ENCODE measurements at regions not wholly inside any gene's neighbourhood (a gene's known extent, or its start where the extent isn't known, plus 50 kb on each side); places are given as distances from the start of the nearest gene placed in this dataset.

DNA sequence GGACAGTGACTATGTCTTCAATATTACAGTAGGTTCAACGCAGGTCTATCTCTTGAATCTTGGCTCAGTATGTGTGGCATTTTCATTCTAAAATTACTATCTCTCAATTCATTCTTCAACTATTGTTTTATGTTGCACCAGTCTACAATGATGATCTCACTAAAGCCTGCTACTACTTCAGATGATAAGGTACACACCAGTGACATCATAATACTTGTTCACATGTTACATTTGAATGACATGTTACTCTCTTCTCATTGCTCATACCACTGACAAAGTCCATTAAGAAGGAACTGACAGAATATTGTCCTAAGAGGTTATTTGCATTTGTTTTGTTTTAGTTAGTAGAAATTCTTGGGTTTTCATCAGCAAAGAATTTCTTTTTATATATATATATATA is 165.2 kb upstream of the ST8SIA4 start:
- TF ChIP-seq, protein P1, sequence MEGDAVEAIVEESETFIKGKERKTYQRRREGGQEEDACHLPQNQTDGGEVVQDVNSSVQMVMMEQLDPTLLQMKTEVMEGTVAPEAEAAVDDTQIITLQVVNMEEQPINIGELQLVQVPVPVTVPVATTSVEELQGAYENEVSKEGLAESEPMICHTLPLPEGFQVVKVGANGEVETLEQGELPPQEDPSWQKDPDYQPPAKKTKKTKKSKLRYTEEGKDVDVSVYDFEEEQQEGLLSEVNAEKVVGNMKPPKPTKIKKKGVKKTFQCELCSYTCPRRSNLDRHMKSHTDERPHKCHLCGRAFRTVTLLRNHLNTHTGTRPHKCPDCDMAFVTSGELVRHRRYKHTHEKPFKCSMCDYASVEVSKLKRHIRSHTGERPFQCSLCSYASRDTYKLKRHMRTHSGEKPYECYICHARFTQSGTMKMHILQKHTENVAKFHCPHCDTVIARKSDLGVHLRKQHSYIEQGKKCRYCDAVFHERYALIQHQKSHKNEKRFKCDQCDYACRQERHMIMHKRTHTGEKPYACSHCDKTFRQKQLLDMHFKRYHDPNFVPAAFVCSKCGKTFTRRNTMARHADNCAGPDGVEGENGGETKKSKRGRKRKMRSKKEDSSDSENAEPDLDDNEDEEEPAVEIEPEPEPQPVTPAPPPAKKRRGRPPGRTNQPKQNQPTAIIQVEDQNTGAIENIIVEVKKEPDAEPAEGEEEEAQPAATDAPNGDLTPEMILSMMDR (IDR thresholded peaks at IDR 0.05), result no peak
- no peak for TF ChIP-seq POLR2A (IDR thresholded peaks at IDR 0.05)
